GM18498 (cell line): ENCODE measurements at regions not wholly inside any gene's neighbourhood (a gene's known extent, or its start where the extent isn't known, plus 50 kb on each side); places are given as distances from the start of the nearest gene placed in this dataset.
"Not testable (repeated sequence)": the region's sequence is repeated elsewhere in the genome, so short reads cannot be mapped to it uniquely, and the experiment has no call there.

Source experiments
- ATAC-seq: cut with Tn5 transposase; IDR thresholded peaks from one replicate; pipeline ENCODE4 v1.9.1; 2021; ENCODE audit warnings: mild to moderate bottlenecking, moderate library complexity; ENCODE audit not compliant: unreplicated experiment

- ATAC-seq: no peak
Observed at GRCh38 chr12:105861227-105861626, 277.5 kb downstream of the NUAK1 start.

- no peak for ATAC-seq
Observed at GRCh38 chr12:105862163-105862821, 276.5 kb downstream of the NUAK1 start.

- no peak for ATAC-seq
Observed at GRCh38 chr12:105864316-105864715, 274.4 kb downstream of the NUAK1 start.

GRCh38 chr12:105864901-105865300 is 273.9 kb downstream of the NUAK1 start:
- ATAC-seq: no peak

- no peak for ATAC-seq
Observed at GRCh38 chr12:105865886-105866285, 272.9 kb downstream of the NUAK1 start.

- ATAC-seq: no peak
Observed at GRCh38 chr12:105874121-105874520, 264.6 kb downstream of the NUAK1 start.

- ATAC-seq: no peak
Observed at GRCh38 chr12:105876396-105876927, 262.3 kb downstream of the NUAK1 start.

GRCh38 chr12:105878964-105879363 is 259.8 kb downstream of the NUAK1 start:
- ATAC-seq: no peak

- no peak for ATAC-seq
Observed at GRCh38 chr12:105880824-105881388, 257.8 kb downstream of the NUAK1 start.

- ATAC-seq: no peak
Observed at GRCh38 chr12:105882404-105882803, 256.4 kb downstream of the NUAK1 start.

GRCh38 chr12:105887131-105887530 is 251.6 kb downstream of the NUAK1 start:
- no peak for ATAC-seq

- no peak for ATAC-seq
Observed at GRCh38 chr12:105888696-105889095, 250.1 kb downstream of the NUAK1 start.

- no peak for ATAC-seq
Observed at GRCh38 chr12:105892362-105892910, 246.3 kb downstream of the NUAK1 start.

GRCh38 chr12:105895197-105895832 is 243.4 kb downstream of the NUAK1 start:
- ATAC-seq: not testable (repeated sequence)

GRCh38 chr12:105897311-105897725 is 241.4 kb downstream of the NUAK1 start:
- ATAC-seq: no peak

- not testable (repeated sequence) for ATAC-seq
Observed at GRCh38 chr12:105898271-105898670, 240.5 kb downstream of the NUAK1 start.

- ATAC-seq: no peak
Observed at GRCh38 chr12:105899589-105899988, 239.2 kb downstream of the NUAK1 start.

- ATAC-seq: no peak
Observed at GRCh38 chr12:105906561-105906960, 232.2 kb downstream of the NUAK1 start.

GRCh38 chr12:105907982-105908381 is 230.8 kb downstream of the NUAK1 start:
- no peak for ATAC-seq

- no peak for ATAC-seq
Observed at GRCh38 chr12:105910030-105910429, 228.7 kb downstream of the NUAK1 start.

- no peak for ATAC-seq
Observed at GRCh38 chr12:105911966-105912365, 226.8 kb downstream of the NUAK1 start.
